RPMI7951 (cell line): ENCODE measurements at regions not wholly inside any gene's neighbourhood (a gene's known extent, or its start where the extent isn't known, plus 50 kb on each side); places are given as distances from the start of the nearest gene placed in this dataset.

Experiments used
- DNase-seq: peaks from one replicate; pipeline ENCODE4 v3.0.0-alpha.2; 2012; ENCODE audit warnings: low read depth

DNA sequence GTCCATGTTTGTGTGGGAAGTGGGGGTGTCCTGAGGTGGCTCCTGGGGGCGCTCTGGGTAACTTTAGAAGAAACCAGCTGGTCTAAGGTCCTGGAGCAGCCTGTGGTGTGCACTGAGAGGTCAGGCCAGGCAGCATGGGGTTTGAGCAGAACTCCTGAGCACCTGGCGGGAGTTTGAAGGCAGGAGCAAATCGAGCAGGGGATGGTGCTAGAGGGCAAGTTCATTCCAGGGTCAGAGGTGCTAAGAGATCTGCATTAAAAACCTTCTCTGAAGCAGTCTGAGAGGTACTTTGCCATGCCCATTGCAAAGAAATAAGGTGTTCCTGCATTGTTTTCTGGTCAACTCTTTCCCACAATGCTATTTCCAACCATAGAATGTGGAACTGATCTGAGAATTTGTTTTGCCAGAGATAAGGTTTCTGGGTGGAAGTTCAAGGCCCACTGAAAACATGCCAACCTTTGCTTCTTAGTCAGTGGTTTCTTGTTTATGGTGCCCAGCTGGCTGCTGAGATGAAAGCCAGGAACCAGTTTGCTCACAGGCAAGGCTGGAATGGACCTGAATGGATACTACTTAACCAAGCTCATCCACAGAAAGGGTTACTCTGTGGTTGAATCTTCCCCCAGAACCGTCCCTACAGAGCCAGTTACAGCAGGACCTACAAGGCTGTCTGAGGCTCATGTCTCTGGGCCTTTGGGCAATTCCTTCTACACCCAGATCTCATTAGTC, 136.3 kb upstream of the TMEM72 start:
- DNase-seq = peak; percentile 73

DNA sequence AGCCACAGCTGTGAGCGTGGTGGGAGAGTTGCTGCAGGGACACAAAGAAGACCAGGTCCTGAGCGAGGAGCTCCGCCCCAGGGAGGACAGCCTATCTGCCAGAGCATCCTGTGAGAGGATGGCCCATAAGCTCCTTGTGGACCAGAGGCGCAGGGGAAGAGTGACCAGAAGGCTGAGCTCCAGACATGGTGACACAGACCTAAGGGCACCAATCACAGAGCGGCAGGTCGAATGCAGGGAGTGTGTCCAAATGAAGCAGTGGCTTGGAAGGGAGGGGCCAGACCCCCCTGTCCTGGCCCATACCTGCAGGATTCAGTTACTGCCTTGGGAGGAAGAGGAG, 135.8 kb upstream of the TMEM72 start:
- DNase-seq = no peak

DNA sequence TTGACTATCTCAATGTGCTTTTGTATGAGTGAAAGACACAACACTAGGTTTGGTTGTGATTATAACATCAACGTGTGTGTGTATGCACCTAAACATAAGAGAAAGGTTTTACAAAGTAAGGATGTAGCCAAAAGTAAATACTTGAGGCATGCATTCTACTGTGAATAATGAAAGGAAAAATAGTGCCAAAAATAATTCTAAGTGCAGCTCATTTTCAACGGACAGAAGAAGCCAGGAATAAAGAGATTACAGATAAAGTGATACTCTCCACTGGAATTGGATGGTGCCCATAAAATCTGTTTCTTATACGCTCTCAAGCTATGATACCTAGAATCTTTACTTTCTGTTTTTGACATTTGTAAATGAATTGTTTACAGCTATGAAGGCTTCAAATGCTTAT, 135.0 kb upstream of the TMEM72 start:
- DNase-seq = no peak

DNA sequence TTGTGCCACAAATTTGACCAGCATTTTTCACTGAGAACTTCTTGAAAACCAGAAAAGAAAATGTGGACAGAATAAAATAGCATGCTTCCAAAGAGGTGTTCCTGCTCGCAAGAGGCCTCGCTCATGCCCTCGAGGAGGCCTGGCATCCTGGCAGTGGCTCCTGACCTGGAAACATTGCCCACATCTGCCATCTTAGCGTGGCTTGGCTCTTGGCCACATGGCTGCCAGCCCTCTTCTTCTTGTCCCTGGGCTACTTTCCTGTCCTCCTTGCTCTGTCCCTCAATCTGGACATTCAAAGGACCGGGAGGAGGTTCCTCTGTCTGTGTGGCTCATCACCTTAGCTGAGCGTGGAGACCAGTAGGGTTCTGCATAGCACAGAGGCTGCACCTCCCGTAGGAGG, 131.6 kb upstream of the TMEM72 start:
- DNase-seq = no peak

DNA sequence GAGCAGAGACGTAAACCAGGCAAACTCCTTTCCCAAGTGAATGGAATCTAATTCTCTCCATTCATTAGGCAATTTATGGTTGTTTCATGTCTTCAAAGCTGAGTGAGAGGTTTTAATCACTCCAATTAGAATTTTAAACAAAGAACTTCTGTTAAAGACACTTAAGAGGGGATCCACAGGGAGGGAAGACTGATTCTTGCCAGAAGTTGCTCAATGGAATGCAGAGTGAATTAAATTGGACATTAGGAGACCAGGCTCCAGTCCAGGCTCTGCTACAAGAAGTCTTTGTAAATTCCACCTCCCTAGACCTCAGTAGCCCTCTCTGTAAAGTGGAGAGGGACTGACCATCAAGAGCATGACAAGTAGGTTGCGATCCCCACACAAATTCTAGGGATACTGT, 130.7 kb upstream of the TMEM72 start:
- no peak for DNase-seq

DNA sequence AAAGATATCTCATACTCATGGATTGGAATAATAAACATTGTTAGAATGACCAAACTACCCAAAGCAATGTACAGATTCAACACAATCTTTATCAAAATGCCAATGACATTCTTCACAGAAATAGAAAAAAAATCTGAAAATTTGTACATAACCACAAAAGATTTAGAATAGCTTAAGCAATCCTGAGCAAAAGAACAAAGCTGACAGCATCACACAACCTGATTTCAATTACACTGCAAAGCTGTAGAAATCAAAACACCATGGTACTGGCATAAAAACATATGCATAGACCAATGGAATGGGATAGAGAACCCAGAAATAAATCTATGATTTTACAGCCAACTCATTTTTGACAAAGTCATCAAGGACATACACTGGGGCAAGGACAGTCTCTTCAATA, 130.0 kb upstream of the TMEM72 start:
- DNase-seq = no peak

DNA sequence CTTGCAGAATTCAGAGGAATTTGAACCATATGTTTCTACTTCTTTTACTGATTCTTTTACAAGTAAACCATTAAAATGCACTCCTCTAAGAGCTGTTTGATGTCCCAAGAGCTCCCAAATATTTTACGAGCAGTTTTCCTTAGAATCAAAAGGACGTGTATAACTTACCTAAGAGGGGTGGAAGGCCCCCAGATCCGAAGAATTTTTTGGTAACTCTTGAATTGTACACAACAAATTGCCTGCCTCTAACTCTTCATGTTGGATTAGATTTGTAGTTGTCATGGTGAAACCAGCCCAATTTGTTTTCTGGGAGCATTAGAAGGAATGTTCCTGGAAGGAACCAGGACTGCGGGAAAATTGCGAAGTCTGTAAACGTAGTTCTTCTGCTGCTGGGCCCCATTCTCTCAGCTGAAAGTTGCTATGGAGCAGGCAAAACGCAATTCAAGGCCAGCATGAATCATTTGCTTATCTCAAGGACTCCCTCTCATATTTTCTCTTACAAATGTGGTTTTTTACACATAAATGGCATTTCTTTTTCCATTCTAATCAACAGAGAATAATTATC, 124.8 kb upstream of the TMEM72 start:
- DNase-seq = peak; percentile 41

DNA sequence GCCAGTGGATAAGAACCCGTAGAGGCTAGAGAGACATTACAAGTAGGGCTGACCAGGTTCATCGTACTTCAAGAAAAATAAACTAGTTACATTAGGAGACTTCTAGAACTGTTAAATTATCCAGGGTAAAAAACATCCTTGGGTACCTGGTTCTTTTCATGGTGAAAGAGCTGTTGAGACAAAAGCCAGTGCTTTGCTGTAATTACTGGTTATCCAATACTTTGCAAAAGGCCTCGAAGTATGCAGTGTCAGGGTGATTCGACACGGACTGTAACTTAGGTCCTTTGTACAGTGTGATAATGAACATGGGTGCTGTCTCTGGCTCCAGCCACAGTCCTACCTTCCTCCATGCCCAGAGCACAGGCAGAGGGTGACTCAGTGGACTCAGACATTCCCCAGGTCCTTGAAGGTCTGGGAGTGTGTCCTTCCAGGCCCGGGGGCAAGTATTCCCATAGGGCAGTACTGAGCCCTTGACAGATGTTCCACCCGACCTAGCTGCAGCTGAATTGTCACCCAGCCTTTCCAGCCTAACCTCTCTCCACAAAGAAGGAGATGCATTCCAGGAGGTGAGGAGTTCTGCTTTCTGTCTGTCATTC, 123.6 kb upstream of the TMEM72 start:
- DNase-seq = peak; percentile 50

DNA sequence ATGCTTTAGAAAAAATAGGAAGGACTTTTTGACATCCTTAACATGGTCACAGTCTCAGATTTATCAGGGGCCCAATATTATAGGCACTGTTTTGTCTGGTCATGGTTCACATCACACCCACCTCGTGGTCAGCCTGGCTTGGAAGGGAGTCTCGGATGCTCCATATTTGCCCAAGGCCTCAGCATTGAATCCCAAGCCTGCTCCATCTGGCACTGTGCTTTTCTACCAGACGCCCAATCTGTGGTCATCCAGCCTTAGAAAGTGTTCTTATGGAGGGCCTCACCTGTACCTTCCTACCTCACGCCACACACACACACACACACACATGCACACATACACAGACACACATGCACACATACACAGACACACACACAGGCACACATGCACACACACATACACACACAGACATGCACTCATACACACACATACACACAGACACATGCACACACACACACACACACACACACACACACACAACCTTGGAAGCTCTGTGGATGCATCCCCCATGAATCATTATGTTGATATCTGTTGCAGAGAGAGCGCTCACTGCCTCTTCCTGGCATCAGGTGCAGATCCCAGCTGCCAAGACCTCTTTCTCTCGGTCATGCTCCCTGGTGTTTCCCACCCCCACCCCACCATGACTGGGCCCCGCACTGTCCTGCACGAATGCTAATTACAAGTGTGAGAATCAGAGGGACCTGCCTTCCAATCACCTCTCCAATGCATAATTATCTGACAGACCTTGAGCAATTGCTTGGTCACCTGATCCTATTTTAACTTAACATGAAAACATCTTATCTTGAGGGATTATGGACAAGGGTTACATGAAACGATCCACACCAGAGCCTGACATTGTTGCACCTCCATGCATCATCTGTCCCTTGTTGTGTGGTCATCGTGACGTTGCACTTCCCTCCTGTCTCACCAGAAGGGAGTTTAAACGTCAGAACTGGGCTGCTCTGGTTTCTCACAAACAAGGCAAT, 122.7 kb upstream of the TMEM72 start:
- no peak for DNase-seq

DNA sequence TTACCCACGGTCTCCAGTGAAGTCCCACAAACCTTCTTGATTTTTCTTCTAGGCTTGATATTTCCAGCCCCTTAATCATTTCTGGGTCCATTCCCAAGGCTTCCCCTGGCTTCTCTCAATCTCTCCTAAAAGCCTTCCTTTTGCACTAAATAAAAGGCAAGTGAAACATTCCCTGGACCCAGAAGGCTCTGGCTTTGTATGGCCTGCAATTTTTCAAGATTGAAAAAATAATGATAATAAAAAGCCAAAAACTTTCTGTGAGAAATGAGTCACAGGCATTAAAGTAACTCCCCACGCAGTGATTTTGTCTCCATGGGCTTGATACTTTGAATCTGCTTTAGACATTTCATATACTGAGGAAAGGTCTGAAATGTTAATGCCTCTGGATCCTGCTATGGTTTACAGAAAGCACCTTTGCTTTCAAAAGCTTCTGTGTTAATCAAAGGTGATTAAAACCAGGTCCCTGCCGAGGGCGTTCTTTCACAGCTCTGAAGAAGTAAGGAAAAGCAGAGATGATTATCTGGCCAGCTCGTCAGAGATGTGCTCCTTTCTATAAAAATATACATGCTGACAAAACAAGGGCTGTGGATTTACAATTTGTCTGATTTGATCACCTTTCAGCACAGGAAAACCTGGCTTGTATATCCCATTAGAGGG, 118.9 kb upstream of the TMEM72 start:
- no peak for DNase-seq

DNA sequence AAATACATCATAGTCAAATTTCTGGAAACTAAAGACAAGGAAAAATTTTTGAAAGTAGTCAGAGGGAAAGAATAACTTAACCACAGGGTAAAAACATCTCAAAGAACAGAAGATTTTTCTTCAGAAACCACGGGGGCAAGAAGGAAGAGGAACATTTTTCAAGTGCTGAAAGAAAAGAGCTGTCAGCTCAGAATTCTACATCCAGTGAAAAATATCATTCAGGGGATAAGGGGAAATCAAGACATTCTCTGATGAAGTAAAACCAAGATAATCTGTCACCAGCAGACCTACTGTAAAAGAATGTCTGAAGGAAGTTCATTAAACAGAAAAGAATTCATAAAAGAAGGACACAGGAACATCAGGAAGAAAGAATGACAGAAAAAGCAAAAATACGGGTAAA, 111.2 kb upstream of the TMEM72 start:
- DNase-seq = no peak

DNA sequence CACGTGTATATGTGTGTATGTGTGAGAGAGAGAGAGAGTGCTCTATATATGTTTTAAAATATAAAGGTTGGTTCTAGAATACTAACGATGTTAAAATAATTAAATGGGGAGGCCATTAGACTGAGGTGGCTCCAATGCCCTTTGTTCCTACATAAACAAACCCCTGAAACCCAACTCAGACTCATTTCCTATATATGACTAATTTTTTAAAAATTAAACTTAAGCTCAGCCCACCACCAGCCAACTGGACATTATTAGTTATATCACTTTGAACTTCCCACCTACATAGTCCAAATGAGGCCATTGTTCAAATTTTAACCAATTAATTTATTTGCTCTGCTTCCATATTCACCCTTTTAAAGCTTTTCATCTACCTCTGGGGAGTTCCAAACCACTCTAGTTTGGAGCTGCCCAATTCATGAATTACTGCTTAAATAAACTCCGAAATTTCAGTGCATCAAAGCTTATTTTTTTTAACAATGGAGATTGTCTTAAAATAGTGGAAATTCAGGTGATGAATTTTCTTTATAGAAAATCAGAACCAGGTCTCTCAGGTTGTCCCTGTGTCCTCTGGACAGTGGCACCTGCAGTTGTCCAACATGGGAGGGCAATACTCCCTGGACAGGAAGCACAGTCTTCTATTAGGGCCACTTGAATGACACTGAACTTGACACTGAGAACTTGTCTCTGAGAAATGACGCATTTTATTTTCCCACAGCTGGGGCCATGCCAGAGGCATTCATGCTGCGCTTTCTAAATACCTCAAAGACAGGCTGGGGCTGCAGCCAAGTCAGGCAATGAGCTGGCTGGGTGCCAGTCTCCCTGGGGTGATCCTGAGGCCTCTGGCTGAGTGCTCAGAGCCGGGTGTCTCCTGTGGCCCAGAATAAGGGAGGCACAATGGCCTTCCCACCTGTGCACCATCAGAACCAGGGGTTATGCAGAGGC, 109.5 kb upstream of the TMEM72 start:
- DNase-seq = peak; percentile 92

DNA sequence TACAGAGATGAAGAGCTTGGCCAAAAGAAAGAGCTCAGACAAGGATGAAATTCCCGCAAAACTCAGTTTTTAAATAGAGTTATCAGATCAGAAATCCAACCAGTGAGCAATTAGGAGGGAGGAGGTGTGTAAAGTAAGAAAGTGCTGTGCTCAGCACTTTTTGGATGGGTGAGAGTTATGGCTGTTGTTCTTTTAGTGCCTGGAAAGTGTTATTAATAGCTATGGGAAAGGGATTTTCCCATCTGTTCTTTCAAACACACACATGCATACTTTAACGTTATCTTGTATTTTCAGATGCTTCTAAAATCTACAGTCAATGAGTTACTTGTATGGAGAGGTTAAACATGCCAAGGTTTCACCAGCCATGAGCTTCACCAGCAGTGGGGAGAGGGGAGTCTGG, 107.3 kb upstream of the TMEM72 start:
- DNase-seq = no peak

DNA sequence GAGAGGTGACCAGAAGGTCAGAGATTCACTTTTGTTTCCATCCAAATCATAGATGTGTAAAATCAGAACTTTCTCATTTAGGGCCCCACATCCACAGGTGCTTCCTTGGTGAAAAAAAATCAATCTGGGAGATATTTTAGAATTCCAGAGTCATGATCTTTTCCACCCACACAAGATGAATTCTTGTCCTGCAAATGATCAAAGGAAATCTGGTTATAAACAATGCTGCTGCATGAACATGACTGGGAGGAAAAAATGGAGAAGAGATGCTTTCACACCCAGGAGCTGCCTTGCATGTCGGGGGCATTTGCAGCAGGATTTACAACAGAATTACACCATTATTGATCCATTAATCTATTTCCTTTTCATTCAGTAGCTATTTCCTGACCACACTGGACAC, 106.5 kb upstream of the TMEM72 start:
- no peak for DNase-seq

DNA sequence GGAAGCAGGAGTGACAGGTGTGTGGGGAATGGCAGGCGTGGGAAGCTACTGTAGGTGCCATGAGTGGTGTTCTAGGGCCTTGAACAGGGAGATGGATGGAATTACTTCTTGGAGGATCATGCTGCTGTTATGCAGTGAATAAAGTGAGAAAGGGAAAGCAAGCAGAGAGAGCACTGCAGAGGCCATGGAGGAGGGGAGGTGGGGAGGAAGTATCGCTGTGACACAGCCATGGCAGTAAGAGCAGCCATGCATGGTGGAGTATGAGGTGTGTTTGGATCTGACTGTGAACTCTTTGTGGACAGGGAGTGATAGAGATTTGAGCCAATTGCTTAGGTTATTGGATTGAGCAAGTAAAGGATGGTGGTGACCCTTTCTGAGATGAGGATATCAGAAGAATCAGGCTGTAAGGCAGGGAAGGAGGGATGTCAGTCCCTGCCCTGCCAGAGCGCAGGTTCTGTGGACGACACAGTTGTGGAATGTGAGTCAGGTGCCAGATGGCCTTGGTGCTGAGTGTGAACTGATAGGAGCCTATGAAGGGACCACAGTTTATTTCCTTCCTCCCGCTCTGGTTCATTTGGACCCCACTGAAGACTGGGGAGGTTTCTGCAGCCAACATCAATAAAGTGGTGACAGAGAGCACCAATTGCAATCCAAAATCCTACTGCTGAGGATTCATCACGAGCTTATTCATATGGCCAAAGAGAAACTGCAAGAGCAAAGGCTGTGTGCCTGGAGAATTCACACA, 105.5 kb upstream of the TMEM72 start:
- DNase-seq = no peak

DNA sequence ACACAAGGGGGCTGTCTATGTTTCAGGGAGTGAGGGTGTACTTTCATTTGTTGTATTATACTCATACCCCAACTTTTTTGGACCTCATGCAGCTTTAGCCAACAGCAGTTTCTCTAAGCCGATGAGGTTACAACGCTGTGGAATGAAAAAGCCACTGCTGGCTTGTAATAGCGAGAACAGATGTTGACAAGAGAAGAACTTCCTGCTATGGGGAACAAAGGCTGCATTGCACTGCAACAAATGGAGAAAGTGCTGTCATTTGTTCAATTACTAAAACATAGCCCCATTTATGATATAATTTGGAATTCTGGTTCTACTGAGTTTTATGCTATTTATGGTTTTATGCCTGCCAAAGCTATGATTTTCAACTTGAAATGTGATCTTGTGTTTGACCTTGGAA, 104.2 kb upstream of the TMEM72 start:
- DNase-seq = peak; percentile 29

DNA sequence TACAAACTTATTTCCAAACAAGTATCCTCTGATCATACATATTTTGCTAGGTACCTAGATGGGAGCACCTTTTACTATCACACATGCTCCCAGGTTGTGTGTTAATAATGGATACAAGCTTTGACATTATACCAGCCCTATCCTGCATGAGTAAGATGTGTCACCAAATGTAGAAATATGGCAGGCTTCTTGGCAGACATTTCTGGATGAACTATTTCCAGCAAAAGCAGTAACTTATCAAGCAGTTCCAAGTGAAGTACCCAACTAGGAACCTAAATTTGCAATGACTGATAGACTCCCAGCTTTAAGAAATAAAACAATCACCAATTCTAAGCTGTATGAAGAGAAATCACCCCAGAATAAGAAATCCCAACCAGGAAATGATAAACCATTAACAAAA, 103.7 kb upstream of the TMEM72 start:
- DNase-seq = no peak

DNA sequence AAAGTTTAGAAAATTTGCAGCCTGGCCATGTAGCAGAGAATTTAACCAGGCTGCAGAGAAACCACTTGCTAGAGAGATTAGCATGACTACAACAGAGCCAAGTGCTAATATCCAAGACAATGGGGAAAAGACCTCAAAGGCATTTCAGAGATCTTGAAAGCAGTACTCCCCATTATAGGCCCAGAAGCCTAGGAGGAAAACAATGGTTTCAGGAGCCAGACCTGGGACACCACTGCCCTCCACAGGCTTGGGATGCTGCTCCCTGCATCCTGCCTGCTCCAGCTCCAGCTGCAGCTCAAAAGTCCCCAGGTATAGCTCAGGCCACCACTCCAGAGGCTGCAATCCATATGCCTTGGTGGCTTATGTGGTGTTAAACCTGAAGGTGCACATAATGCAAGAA, 101.5 kb upstream of the TMEM72 start:
- DNase-seq = no peak

DNA sequence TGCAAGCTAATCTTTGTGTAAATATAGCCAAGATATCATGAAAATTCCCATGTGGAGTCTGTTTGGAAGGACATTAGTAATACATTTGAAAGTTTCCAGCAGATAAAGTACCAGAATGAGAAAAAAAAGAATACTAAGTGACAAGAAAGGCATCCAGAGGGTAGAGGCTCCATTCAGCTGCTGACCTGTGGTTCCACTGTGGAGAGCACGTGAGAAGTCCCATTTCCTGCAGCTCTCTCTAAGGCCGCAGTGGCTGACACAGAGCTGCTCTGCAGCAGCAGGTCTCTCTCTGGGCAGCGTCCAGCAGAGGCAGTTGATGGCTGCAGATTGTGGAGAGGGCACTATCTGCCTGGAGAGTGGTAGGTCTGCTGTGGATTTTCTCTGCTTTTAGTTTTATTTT, 100.1 kb upstream of the TMEM72 start:
- no peak for DNase-seq

DNA sequence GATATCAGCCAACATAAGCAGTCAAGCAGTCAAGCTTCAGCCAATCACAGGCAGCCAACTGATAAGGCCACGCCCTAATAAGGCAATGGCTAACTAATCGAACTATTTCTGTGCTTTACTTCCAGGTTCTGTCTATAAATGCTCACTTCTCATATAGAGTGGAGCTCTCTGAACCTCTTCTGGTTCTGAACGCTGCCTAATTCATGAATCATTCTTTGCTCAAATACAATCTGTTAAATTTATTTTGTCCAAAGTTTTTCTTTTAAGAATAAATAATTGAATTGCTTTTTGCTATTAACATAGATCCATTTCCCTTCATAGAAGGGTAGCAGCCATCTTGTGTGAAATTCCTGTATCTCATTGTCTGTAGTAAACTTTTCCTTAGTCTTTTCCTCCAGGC, 97.9 kb upstream of the TMEM72 start:
- no peak for DNase-seq
